IMR-90 (cell line): ENCODE measurements at regions not wholly inside any gene's neighbourhood (a gene's known extent, or its start where the extent isn't known, plus 50 kb on each side); places are given as distances from the start of the nearest gene placed in this dataset.

Experiments
- CTCF ChIP-seq: conservative IDR thresholded peaks from 2 replicates; pipeline ENCODE4 v1.5.1; 2012; ENCODE audit warnings: mild to moderate bottlenecking, low read depth, low read length, improper control_type of control experiment
- POLR2A ChIP-seq: IDR thresholded peaks from 2 replicates; pipeline ENCODE4 v1.6.1; 2012; ENCODE audit warnings: mild to moderate bottlenecking, low read depth, low read length
- RCOR1 ChIP-seq: IDR thresholded peaks from 2 replicates; pipeline ENCODE4 v1.6.1; 2012; ENCODE audit warnings: mild to moderate bottlenecking, low read length, improper control_type of control experiment; ENCODE audit not compliant: insufficient replicate concordance
- SMC3 ChIP-seq: fragments of 150-350 bp; IDR thresholded peaks from 2 replicates; pipeline ENCODE4 v1.6.1; 2016; ENCODE audit warnings: low read depth, mild to moderate bottlenecking, antibody characterized with exemption, low read length, moderate library complexity
- USF2 ChIP-seq: fragments of 150-350 bp; IDR thresholded peaks from 2 replicates; pipeline ENCODE4 v1.6.1; 2017; ENCODE audit warnings: mild to moderate bottlenecking, antibody characterized with exemption, low read length, low read depth

- TF ChIP-seq CTCF (no peak), POLR2A (no peak), RCOR1 (no peak), USF2 (no peak), SMC3 (no peak)
These were observed 649.5 kb downstream of the XIRP2 start for GRCh38 chr2:167537743-167538142.
